Endodermal cell (in vitro differentiated cells): ENCODE measurements at regions not wholly inside any gene's neighbourhood (a gene's known extent, or its start where the extent isn't known, plus 50 kb on each side); places are given as distances from the start of the nearest gene placed in this dataset.

Source experiments
- DNase-seq: peaks from one replicate; pipeline ENCODE4 v3.0.0-alpha.2; 2017
- H3K27ac ChIP-seq: 2 replicates; pipeline ENCODE4 v1.5.1; 2013; ENCODE audit warnings: mild to moderate bottlenecking, low read depth, low read length, moderate library complexity
- H3K27me3 ChIP-seq: 2 replicates; pipeline ENCODE4 v1.6.1; 2013; ENCODE audit warnings: mild to moderate bottlenecking, low read length, moderate library complexity; ENCODE audit not compliant: insufficient read depth, control insufficient read depth, poor library complexity, severe bottlenecking
- H3K36me3 ChIP-seq: 2 replicates; pipeline ENCODE4 v1.7.0; 2013; ENCODE audit warnings: mild to moderate bottlenecking, low read length, moderate library complexity; ENCODE audit not compliant: control insufficient read depth, insufficient read depth
- H3K4me1 ChIP-seq: one replicate; pipeline ENCODE4 v1.7.0; 2013; ENCODE audit warnings: low read length; ENCODE audit not compliant: control insufficient read depth, insufficient read depth
- H3K4me3 ChIP-seq: 2 replicates; pipeline ENCODE4 v1.5.1; 2013; ENCODE audit warnings: mild to moderate bottlenecking, low read length, moderate library complexity
- H3K9ac ChIP-seq: 2 replicates; pipeline ENCODE4 v1.6.1; 2013; ENCODE audit warnings: mild to moderate bottlenecking, low read length, moderate library complexity; ENCODE audit not compliant: poor library complexity, severe bottlenecking; ENCODE audit errors: extremely low read depth
- H3K9me3 ChIP-seq: 2 replicates; pipeline ENCODE4 v1.6.1; 2013; ENCODE audit warnings: mild to moderate bottlenecking, low read length, moderate library complexity; ENCODE audit not compliant: control insufficient read depth
- H3K27ac Mint-ChIP-seq: 2 replicates; pipeline ENCODE4 v1.8.0; 2020; ENCODE audit warnings: mixed read lengths
- H3K27me3 Mint-ChIP-seq: 2 replicates; pipeline ENCODE4 v1.8.0; 2021; ENCODE audit warnings: mild to moderate bottlenecking, mixed read lengths; ENCODE audit not compliant: insufficient read depth
- H3K36me3 Mint-ChIP-seq: 2 replicates; pipeline ENCODE4 v1.8.0; 2020; ENCODE audit warnings: low read depth, mixed read lengths
- H3K4me1 Mint-ChIP-seq: 2 replicates; pipeline ENCODE4 v1.8.0; 2020; ENCODE audit warnings: mixed read lengths
- H3K4me3 Mint-ChIP-seq: 2 replicates; pipeline ENCODE4 v1.8.0; 2020; ENCODE audit warnings: mild to moderate bottlenecking, moderate library complexity, mixed read lengths
- H3K9me3 Mint-ChIP-seq: 2 replicates; pipeline ENCODE4 v1.8.0; 2020; ENCODE audit warnings: mild to moderate bottlenecking, mixed read lengths
- WGBS, 2 experiments: methylation state at CpG; one replicate each; pipeline versions ENCODE4 v1.1.5 to v1.1.7; 2013; ENCODE audit warnings: missing lambda C conversion rate in 2 of 2, mixed read lengths in 1 of 2; ENCODE audit not compliant: insufficient coverage in 1 of 2, insufficient read length in 1 of 2; 5-methylcytosine and 5-hydroxymethylcytosine counted together
- TF ChIP-seq, protein P1 (sequence below): fragments of 200-600 bp; sonication (generic); conservative IDR thresholded peaks from 2 replicates; pipeline ENCODE4 v1.5.0; 2021; ENCODE audit warnings: antibody characterized with exemption, mild to moderate bottlenecking

DNA sequence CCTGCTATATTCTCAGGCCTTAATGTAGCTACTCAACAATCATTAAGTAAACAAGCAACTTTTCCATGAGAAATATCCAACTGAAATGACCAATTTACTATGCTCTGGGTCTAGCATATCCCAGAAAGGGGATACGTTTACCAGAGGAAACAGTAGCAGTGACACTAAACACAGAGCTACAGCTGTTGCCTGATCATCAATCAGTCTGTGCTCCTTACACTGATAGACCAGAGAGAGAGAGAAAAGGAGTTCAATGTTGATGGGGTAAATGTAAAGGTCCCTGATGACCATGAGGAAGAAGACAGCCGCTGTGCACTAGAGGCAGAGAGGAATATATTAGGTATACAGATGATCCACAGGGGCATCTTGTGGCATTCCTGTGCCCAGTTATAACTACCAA is 397.2 kb upstream of the USP15 start:
- H3K27ac Mint-ChIP-seq, result no peak overlapping the region
- H3K27ac ChIP-seq, result no peak overlapping the region
- no peaks in the 10 kb centered on the region for H3K36me3 Mint-ChIP-seq
- H3K36me3 ChIP-seq, result no peaks in the 10 kb centered on the region
- no peaks in the 10 kb centered on the region for H3K27me3 ChIP-seq
- H3K9ac ChIP-seq, result no peak overlapping the region
- H3K4me1 Mint-ChIP-seq, result no peaks in the 10 kb centered on the region
- H3K4me3 Mint-ChIP-seq, result no peak overlapping the region
- no peak overlapping the region for H3K4me3 ChIP-seq
- 90 to 95% methylated on average over 2 of the region's 2 CpGs for WGBS, 2 experiments
- H3K9me3 Mint-ChIP-seq, result no peaks in the 10 kb centered on the region
- H3K27me3 Mint-ChIP-seq, result no peaks in the 10 kb centered on the region
- no peaks in the 10 kb centered on the region for H3K4me1 ChIP-seq
- TF ChIP-seq, protein P1, sequence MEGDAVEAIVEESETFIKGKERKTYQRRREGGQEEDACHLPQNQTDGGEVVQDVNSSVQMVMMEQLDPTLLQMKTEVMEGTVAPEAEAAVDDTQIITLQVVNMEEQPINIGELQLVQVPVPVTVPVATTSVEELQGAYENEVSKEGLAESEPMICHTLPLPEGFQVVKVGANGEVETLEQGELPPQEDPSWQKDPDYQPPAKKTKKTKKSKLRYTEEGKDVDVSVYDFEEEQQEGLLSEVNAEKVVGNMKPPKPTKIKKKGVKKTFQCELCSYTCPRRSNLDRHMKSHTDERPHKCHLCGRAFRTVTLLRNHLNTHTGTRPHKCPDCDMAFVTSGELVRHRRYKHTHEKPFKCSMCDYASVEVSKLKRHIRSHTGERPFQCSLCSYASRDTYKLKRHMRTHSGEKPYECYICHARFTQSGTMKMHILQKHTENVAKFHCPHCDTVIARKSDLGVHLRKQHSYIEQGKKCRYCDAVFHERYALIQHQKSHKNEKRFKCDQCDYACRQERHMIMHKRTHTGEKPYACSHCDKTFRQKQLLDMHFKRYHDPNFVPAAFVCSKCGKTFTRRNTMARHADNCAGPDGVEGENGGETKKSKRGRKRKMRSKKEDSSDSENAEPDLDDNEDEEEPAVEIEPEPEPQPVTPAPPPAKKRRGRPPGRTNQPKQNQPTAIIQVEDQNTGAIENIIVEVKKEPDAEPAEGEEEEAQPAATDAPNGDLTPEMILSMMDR, result no peak
- H3K9me3 ChIP-seq, result no peaks in the 10 kb centered on the region
- DNase-seq, result no peak

DNA sequence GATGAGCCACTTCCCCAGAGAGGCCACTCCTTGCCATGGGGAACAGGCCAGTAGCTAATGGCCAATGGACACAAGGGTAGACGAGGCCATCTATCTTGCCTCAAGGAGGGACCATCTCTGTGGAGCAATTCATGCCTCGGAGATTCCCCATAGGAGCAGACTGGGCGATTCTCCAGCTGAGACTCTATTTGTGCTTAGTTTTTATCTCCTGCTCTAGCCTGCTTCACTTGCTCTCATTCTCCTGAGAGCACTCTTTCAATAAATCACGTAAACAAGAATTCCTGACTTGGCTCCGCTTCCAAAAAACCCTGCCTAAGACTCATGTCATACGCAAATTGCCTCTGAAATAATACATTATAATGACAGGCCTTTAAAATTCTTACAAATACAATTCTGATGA is 396.4 kb upstream of the USP15 start:
- Mint-ChIP-seq H3K4me1 (no peaks in the 10 kb centered on the region), H3K4me3 (no peak overlapping the region), H3K27ac (no peak overlapping the region), H3K27me3 (no peaks in the 10 kb centered on the region), H3K36me3 (no peaks in the 10 kb centered on the region), H3K9me3 (no peaks in the 10 kb centered on the region)
- H3K27ac ChIP-seq, result no peak overlapping the region
- H3K4me1 ChIP-seq, result no peaks in the 10 kb centered on the region
- H3K4me3 ChIP-seq, result no peak overlapping the region
- H3K27me3 ChIP-seq, result no peaks in the 10 kb centered on the region
- H3K9me3 ChIP-seq, result no peaks in the 10 kb centered on the region
- TF ChIP-seq, protein P1, result no peak
- WGBS, 2 experiments, result 90 to 94% methylated on average over 6 of the region's 6 CpGs
- DNase-seq, result no peak
- H3K36me3 ChIP-seq, result no peaks in the 10 kb centered on the region
- H3K9ac ChIP-seq, result no peak overlapping the region

DNA sequence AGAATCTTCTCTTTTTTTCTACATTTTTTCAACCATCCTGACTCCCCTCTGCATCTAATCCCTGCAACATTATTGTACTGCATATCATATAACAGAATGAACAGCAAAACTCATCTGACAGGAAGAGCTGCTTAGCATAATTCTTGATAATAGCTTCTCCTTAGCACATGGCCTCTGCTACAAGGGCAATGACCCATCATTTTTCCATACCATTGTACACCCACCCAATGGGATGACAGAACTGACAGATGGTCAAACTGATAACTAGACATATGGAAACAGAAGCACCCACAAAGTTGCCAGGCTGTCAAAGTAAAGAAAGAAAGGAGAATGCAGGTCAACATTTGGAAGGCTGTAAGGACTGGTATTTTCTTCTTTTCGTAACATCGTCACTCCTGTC is 390.4 kb upstream of the USP15 start:
- Histone ChIP-seq H3K4me3 (no peak overlapping the region), H3K9ac (no peak overlapping the region), H3K27me3 (no peaks in the 10 kb centered on the region), H3K4me1 (no peaks in the 10 kb centered on the region), H3K27ac (no peak overlapping the region), H3K9me3 (no peaks in the 10 kb centered on the region), H3K36me3 (no peaks in the 10 kb centered on the region)
- TF ChIP-seq, protein P1, result no peak
- Mint-ChIP-seq H3K9me3 (no peaks in the 10 kb centered on the region), H3K4me1 (no peaks in the 10 kb centered on the region), H3K27me3 (no peaks in the 10 kb centered on the region), H3K27ac (no peak overlapping the region), H3K36me3 (no peaks in the 10 kb centered on the region), H3K4me3 (no peak overlapping the region)
- 93 to 100% methylated on average over 1 to 2 of the region's 2 CpGs for WGBS, 2 experiments
- no peak for DNase-seq
